NCI-H2081 (cell line): ENCODE measurements at regions not wholly inside any gene's neighbourhood (a gene's known extent, or its start where the extent isn't known, plus 50 kb on each side); places are given as distances from the start of the nearest gene placed in this dataset.

Source experiments
- DNase-seq, 2 experiments: peaks; one replicate each; lab custom pipeline; 2025; lab: John Stamatoyannopoulos, UW

DNA sequence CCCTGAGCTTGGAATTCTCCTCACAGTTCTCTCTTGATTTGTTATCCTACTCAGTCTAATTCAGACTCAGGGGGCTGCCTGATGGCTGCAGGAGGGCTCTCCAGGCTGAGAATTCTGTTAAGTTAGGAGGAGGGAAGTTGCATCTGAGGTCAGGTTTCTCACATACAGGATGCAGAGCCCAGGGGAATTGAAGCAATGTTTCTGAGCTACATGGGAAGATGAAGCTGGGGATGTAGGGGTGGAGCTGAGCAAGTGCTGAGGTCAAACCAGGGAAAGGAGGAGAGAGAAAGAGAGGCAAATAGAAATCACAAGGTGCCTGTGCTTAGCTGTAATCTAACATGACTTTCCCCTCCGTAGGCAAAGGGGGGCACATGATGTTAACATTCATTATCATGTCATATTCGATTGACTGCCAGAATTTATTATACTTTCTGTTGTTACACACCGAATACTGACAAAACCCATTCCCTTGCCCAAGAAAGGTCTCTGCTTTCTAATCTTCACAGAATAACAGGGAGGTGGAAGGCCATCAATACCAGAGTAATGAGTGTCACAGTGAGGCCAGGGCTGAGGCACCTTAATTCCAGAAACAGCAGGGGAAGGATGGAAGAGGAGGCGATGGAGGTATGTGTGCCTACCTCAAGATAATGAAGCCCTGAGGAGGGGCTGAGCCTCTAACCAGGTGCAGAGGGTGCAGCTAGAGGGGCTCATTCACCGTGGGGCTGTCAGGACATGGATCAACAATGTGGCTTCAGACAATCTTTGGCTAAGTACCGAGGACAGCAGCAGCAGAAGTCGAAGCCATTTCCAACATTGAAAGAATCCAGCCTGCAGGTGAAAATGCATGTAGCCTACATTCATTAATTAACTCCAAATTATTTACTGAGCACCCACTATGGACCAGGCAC is 205.4 kb upstream of the SNX19 start:
- no peak for DNase-seq

DNA sequence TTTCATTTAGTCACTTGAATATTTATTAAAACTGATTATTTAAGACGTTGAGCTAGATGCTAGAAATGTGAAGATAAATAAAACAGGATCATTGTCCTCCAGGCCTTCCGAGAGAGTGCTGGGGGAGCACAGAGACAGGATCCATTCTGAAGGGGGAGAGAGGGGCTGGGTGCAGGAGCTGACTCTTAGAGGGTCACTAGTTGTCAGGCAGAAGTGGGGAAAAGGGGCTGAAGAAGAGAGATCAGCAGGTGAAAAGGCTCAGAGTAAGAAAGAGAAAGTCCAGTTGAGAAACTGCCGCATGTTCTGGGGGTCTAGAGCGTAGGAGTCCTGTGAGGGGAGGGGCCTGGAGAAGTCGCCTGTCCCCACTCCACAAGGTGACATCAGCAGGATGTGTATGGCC is 206.2 kb upstream of the SNX19 start:
- DNase-seq = no peak

DNA sequence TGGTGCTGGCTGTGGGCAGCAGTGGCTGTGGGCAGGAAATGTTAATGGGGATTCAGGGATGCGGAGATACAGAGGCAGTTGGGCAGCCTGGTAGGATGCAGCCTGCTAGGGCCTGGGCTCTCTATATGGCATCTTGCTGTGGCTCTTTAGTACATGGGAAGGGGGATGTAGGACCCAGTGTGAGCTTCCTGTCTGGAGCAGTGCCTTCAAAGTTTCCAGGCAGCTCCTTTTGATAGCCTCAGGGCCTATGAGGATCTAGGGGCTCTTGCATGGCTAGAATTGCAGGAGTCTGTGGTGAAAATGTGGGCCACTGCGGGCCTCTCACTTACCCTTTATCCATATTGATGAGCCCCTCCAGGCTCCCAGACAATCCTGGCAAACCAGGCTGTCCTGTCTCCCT is 213.2 kb upstream of the SNX19 start:
- DNase-seq = no peak

DNA sequence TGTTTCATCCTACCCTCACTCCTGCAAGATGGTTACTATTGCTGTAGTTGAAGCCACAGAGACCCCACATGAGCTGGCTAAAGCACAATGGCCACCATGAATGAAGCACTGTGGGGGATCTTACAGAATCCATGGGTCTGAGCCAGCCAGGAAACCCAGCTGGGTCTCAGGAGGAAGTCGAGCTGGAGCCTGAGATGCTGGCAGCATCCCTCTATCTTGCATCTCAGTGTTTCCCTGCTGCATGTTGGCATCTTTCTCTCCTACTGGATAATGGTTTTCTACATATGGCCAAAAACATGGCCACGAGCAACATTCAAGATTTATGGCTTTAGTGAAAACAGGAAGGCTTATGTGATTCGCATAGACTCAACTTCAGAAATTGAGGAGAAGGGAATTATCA is 219.3 kb upstream of the SNX19 start:
- no peak for DNase-seq

DNA sequence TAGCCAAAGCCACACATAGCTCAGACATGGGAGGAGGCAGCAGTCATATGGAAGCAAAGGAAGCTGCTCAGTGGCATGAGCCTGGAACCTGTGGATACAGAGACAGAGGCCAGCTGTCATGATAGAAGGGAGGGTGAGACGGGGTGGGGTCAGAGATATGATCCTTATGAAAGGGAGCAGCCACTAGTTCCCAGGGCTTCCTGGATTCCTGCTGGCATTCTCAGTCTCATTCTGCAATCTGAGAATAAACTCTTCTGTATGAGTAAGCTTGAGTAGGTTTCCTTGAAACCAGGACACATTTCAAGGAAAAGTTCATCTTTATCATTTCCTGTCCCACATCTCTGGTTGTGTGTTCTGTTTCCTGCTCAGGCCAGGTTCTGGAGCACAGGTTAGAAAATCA is 220.2 kb upstream of the SNX19 start:
- DNase-seq = no peak

DNA sequence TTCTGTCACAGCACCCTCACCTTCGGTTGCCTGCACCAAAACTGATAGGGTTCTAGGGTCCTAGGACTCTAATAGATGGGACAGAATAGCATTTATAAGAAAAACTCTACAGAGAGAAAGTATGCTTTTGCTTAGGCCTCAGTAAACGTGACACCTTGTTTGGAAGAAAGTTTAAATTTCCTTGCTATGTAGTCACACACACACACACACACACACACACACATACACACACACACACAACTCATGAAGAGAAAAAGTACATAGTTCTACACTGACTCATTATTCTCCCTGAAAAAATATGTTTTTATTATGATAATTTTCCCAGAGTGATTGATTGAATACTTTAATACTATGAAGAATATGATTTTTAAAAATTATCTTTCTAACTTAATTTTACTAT is 220.8 kb upstream of the SNX19 start:
- DNase-seq = no peak

DNA sequence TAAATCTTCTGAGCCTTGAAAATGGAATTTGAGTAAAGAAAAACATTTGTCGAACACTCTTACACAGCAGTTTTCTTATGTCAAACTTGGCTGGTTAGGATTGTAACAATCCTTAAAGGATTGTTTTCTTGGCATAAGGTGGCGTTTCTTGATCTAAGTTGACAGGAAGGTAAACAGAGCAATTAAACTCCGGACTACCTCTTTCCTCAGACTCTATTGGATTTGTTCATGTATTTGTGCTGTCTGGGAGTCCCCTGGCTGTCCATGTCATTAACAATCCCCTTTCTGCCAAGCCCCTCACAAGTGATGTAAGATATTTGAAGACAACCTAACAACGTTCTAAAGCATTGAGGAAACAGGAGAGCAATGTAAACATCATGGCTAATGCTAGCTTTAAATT is 222.5 kb upstream of the SNX19 start:
- DNase-seq = no peak

DNA sequence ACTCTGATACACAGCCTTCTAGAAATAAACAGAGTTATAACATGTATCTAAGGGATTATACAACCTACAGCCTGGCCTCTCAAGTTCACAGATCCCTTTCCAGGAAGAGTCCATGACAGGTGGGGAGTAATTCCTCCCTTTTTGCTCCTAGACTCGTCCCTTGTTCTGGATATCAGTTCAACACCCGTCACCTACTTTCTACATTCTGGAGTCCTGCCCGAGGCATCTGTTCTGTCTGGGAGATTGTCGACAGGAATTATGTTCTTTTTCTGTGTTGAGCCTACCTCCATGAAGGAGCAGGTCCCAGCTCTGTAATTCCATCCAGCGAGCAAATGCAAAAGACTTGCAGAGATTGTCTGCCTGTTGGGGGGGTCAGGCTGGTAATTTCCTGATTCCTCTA is 224.6 kb upstream of the NTM start:
- DNase-seq = no peak

DNA sequence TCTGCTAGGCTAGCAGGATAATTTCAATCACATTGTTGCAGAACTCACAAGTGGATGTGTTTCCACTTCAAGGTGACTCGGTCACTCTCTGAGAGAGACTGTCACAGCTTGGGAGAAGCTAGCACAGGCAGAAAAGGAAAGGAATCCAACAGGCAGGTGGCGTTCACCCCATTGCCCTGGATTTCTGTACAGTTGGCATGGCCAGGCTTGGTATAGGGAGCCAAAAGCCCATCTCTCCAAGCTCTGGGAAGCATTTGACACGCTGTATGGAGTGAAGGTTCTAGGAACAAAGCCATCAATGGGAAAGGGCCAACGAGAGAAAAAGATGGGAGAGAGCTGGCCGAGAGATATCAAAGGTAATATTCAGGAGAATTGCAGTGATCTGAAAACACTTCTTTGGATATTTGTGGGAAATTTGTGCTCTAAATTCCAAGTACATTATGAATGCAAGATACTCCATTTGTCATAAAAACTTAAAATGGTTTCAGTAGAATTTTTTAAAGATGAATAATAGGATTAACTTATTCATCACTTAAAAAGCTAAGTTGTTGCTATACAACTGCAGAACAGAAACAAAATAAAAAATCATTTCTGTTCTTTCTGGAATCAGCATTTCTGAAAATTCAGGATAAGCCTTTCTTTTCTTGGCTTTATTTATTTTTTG is 223.5 kb upstream of the NTM start:
- DNase-seq = no peak

DNA sequence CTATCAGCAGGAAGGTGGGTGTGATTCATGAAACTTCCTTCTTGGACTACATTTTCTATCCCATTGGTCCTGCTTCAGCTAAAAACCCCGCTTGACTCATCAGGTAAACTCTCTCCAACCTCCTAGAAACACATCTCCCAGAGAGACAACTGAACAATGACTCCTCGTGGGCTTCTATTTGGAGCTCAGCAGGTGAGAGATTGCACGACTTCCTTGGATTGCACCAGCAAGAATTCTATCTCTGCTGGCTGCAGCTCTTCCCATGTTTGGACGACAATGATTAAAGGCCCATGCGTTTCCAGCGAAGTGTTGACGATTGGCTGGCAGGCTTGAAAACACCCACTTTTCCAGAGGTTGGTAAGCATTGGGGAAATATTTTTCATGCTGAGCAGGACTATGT is 216.1 kb upstream of the NTM start:
- DNase-seq = no peak

DNA sequence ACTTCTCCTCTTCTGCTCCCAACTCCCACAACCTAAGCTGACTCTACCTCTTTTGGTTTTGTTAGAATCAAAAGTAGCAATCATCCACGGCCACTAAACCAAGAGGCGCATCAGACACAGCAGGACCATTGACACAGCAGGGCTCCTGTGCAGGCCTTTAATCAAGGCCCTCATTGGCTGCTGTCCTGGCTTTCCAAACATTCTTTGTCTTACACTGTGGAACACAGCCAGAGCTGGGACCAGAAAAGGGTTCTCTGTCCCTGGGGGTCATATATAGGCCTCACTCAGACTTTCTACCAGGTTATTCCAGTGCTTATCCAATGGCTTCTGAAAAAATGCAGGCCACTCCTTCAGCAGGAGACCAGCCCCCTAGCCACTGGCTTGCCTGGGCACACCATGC is 212.7 kb upstream of the NTM start:
- DNase-seq = no peak

DNA sequence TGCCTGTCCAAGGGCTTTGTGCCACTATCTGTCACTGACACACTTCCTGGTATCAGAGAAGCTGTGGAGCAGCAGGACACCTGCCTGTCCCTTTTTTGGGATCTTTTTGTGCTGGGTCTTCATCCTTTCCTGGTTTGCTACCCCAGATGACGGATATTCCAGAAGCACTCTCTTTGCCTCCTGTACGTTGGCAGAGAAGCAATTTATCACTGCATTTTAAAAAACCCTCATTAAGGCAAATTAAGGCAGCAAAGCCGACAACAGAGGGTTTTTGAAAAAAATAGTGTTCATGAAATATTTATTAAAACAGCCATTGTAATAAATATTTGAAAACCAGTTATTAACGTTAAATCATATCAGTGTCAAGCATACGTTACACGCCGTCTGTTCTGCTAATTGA is 209.6 kb upstream of the NTM start:
- no peak for DNase-seq

DNA sequence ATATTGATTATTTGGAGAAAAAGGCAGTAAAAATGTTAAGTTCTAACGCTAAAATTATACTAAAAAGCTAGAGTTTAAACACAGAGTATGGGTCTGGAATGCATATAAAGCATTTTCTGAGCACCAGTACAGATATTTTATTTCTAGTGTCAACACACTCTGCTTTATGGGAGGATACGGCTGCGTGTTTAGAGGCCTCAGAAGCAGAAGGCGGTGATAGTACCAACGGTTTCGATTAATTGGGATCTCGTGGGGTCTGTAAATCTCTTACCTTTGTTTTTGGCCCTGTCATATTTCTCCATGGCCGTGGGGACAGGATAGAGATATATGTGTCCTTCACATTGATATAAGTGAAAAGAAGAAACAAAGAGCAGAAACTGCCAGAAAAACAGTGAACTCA is 206.8 kb upstream of the NTM start:
- DNase-seq = no peak

DNA sequence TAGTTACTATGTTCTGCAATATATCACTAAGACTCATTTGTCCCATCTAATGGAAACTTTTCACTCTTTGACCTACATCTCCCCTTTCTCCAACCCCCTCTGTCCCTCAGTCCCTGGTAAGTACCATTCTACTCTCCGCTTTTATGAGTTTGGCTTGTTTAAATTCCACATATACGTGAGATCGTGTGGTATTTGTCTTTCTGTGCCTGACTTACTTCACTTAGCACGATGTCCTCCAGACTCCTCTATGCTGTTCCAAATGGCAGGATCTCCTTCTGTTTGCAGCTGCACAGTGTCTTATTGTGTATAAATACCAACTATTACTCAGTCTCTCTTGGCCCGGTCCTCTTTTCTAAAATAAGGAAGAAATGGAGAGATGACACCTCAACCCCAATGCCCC is 205.4 kb upstream of the NTM start:
- no peak for DNase-seq

DNA sequence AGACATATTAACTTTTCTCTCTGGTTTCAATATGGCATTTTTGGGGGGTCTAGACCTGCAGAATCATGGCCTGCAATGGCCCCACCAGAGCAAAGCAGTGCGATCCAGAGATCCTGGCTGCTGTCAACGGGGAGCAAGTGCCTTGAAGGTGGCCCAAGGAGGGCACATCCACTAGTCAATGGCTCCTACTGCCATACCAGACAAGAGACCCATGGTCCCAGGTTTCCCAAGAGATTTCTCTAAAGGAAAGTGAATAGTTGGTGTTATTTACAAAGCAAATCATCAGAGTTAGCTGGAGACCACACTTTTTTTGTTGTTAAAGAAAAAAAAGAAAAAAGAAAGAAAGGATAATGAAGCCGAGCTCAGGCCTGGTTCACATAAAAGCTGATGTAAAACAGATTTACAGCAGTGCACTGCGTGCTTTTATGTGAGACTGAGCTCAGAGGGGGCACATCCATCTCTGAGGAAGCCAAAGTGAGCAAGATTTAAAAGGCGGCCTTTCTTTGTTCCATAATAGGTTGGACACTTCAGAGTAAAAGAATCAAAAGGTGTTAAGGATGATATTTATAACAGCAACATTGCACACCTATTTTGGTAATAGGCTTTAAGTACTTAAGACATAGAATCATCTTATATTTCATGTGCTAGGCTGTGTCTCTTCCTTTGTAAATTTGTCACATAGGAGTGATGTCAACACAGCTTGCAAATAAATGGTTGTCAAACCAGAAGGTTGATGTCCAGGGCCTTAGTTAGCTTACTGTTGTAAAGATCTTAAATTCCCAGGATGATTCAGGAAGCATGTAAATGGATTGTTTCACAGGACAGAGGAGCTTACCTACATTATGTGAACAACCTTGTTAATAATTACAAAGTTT is 201.3 kb upstream of the NTM start:
- no peak for DNase-seq

DNA sequence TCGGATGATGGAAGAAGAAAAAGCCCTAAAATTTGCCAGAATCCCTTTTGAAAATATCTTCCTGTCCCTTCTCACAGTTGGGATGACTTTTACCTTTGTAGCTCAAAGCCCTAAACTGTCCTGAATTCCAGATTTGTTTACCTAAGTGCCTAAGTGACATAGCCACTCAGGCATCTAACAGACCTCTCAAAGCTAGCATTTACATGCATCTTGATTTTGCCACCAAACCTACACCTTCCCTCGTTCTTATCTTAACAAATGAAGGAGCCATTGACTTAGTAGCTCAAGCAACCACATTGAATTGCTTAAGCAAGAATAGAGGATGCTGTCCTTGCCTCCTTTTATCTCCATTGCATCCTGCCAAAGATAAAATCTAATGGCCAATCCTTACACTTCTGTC is 198.4 kb upstream of the NTM start:
- DNase-seq = no peak

DNA sequence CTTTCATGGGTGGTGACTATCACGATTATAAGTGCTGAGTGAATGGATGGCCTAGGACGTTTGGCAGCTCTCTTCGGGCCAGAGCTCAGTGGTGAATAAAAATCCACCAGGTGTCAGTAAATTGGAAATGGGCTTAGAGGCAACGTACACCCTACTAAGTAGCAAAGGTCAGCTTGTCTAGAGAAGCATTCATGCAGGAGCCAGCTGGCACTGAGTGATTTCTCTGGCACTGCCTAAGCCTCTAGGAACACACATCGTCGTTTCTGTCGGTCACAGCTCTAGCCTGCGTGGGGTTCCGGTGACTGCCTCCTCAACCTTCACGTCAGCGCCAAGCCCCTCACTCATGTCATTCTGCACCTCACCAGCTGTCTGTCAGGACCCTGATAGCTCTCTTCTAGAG is 192.4 kb upstream of the NTM start:
- no peak for DNase-seq

DNA sequence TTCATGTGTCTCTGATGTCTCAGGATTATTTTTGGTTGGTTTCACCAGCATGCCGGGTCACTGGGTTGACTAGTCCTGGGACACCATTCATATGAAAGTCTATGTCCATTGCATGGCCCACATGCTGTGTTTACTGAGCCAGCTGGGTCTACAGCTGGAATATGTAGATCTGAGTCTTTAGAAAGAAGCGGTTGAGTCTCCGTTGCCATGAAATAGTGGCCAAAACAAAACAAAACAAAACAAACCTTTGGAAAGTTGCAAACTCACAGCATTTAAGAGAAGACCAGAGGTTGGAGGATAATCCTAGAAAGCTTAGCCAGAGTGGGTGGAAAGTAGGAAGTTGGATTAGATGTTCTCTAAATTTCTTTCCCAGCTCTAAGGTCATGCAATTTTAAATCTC is 191.8 kb upstream of the NTM start:
- DNase-seq = no peak

DNA sequence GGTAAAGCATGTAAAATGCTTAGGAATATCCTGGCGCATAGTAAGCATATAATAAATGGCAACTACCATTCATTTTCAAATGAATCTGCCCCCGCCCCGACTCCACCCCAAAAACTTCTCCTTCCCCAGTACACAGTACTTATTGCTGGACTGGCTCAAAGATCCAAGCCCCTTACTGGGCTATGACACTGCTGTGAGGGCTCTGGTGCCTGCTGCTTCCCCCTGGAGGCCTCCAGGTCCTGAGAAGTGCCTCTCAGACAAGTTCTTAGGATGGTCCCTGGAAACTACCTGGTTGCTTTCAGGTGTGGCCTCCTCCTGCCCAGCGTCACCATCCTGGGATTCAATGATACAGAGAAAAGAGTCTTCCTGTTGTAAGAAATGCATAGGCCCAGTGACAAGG is 190.6 kb upstream of the NTM start:
- DNase-seq = no peak

DNA sequence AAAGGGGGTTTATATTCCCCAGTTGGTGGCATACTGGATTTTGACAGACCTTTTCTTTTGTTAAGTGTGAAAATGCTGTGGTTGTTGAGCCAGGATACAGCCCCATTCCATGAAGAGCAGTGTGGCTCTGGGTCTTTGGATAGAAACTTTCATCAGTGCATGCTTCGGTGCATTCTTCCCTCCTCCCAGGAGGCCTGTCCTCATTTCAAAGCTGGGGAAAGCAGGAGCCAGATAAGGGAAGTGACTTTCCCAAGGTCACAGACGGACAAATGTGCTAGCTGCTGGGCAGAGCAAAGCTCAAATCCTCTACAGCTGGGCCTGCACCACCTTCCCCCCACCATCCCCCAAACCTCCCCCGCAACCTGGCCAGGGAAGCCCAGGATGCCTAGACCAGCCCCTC is 184.5 kb upstream of the NTM start:
- no peak for DNase-seq

DNA sequence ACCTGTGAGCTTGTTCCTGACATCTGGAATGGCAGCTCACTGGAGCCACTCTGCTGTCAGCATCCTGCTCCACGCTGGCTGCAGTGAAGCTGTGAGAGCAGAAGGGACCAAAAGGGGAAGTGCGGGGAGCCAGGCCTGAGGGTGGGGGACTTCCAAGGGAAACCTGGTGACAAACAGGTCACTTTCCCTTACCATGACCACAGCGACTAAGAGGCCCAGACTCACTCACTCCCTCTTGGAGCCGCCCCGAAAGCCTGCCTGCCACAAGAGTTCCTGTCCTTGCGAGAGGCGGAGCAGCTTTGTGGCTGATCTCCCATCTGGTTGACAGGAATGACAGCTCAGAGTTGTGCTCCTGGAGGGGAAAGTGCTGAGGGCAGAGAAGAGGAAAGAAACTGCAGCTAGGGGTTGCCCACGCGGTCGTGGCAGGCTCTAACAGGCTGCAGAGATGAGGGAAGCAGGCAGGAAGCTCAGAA is 183.8 kb upstream of the NTM start:
- no peak for DNase-seq

DNA sequence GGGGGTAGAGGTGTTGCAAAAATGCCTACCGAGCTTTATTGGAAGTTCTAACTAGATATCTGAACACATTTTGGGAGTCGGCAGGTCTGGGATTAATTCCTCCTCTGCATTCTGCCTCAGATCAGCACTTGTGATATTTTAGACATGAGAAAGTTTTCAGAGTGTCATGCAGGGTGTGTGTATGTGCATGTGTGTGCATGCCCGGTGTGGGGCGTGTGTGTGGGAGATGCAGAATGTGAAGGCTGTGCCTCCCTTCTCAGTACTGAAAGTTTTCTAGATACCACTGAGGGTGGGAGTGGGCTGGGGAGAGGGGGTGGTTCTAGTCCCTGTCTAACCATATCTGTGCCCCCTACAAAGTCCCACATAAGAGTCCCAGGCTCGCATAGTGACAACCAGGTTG is 180.0 kb upstream of the NTM start:
- no peak for DNase-seq

DNA sequence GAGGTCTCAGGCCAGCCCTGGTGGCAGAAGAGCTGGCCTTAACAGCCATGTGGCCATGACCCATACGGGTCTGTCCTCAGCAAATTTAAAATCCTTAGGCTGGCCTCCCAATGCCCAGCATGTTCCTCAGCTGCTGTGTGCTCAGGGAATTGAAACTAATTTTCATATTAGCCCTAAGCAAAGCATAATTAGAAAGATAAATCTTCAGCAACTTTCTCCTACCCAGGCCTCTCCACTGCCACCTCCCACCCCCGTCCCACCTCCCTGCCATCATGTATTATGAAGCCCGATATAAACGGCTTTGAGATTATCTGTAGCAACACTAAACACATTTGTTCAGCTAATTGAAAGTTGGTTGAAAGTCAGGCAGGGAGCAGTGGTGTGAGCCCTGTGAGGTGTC is 178.8 kb upstream of the NTM start:
- DNase-seq = no peak
